HepG2 (cell line): ENCODE measurements at regions not wholly inside any gene's neighbourhood (a gene's known extent, or its start where the extent isn't known, plus 50 kb on each side); places are given as distances from the start of the nearest gene placed in this dataset.

ENCODE experiments used
- ATAC-seq: fragments of 200-7000 bp; cut with Tn5 transposase; 3 replicates; pipeline ENCODE4 v1.9.1; 2020; ENCODE audit warnings: mild to moderate bottlenecking, moderate library complexity
- BruUV-seq: library from RNA; stranded (reverse); fragments of 400-500 nt; replicated peaks from 2 replicates; lab custom pipeline; 2021; lab: Mats Ljungman, UMichigan
- CTCF ChIA-PET: fragments of 300-600 bp; formaldehyde crosslinking; extraction: SDS; loops from one replicate; lab custom pipeline; 2021; ENCODE audit warnings: low total read pairs, inconsistent platforms, low intra/inter-chr PET ratio; lab: Yijun Ruan, JAX
- POLR2A ChIA-PET: fragments of 350-600 bp; sonication (Branson Sonifier 250); formaldehyde crosslinking; loops from one replicate; lab custom pipeline; 2020; ENCODE audit warnings: antibody characterized with exemption, inconsistent platforms; lab: Yijun Ruan, JAX
- DNase-seq: peaks from one replicate; pipeline ENCODE4 v3.0.0-alpha.2; 2015; ENCODE audit warnings: low spot score
- FAIRE-seq: peaks from 3 replicates; lab custom pipeline; 2011; peaks lifted over from hg19 to GRCh38; lab: Jason Lieb, UNC
- H2AFZ ChIP-seq: one replicate; pipeline ENCODE4 v1.6.1; 2011; ENCODE audit warnings: low read length, inconsistent platforms
- H3K27ac ChIP-seq: fragments of 300-600 bp; 3 replicates; pipeline ENCODE4 v1.8.0; 2011; ENCODE audit warnings: mixed run types, mild to moderate bottlenecking, mixed read lengths, low read length, inconsistent platforms; ENCODE audit not compliant: insufficient read depth; ENCODE audit errors: extremely low read length
- H3K27me3 ChIP-seq, 2 experiments: fragments of 200-600 bp in 1 of 2; 2 replicates in 1 of 2; 3 replicates in 1 of 2; pipeline versions ENCODE4 v1.6.0 to v1.8.0; 2011; ENCODE audit warnings: low read length in 2 of 2, mild to moderate bottlenecking in 2 of 2, moderate library complexity in 2 of 2, inconsistent platforms in 1 of 2; ENCODE audit not compliant: insufficient read depth in 2 of 2, control insufficient read depth in 1 of 2
- H3K36me3 ChIP-seq, 2 experiments: fragments of 200-600 bp in 1 of 2; replicated peaks in 1 of 2; 2 replicates in 1 of 2; 3 replicates in 1 of 2; pipeline versions ENCODE4 v1.5.1 to v1.8.0; 2011; ENCODE audit warnings: low read length in 2 of 2, inconsistent platforms in 1 of 2; ENCODE audit not compliant: insufficient read depth in 2 of 2, control insufficient read depth in 1 of 2
- H3K4me1 ChIP-seq: 2 replicates; pipeline ENCODE4 v1.5.1; 2012; ENCODE audit warnings: low read length, inconsistent platforms; ENCODE audit not compliant: insufficient read depth
- H3K4me2 ChIP-seq: 2 replicates; pipeline ENCODE4 v1.6.0; 2011; ENCODE audit warnings: low read depth, low read length, inconsistent platforms
- H3K4me3 ChIP-seq, 3 experiments: fragments of 200-600 bp in 1 of 3; sonication (generic), shearing (Covaris generic) in 1 of 3; replicated peaks in 1 of 3; 2 replicates each; pipeline ENCODE4 v1.5.1; 2011 to 2016; ENCODE audit warnings: low read length in 3 of 3, inconsistent platforms in 2 of 3, low read depth in 2 of 3, mild to moderate bottlenecking in 2 of 3, control low read depth in 1 of 3, mixed read lengths in 1 of 3; ENCODE audit not compliant: insufficient read depth in 1 of 3
- H3K79me2 ChIP-seq: one replicate; pipeline ENCODE4 v1.6.1; 2011; ENCODE audit warnings: low read length, inconsistent platforms; ENCODE audit not compliant: insufficient read depth
- H3K9ac ChIP-seq: 2 replicates; pipeline ENCODE4 v1.6.0; 2011; ENCODE audit warnings: mild to moderate bottlenecking, low read depth, low read length, inconsistent platforms; ENCODE audit not compliant: insufficient read depth
- H3K9me3 ChIP-seq: 2 replicates; pipeline ENCODE4 v1.5.1; 2012; ENCODE audit warnings: mild to moderate bottlenecking, low read length
- H4K20me1 ChIP-seq: 2 replicates; pipeline ENCODE4 v1.6.0; 2011; ENCODE audit warnings: inconsistent platforms, mild to moderate bottlenecking, low read length, moderate library complexity; ENCODE audit not compliant: insufficient read depth
- AGO1 ChIP-seq: fragments of 200-400 bp; formaldehyde crosslinking; IDR thresholded peaks from 2 replicates; pipeline ENCODE4 v1.6.1; 2017; ENCODE audit warnings: mild to moderate bottlenecking, low read depth, low read length, moderate library complexity; ENCODE audit not compliant: poor library complexity, severe bottlenecking
- ASH2L ChIP-seq: fragments of 300-600, 200-600 bp; sonication (generic); IDR thresholded peaks from 2 replicates; pipeline ENCODE4 v1.7.0; 2017; ENCODE audit warnings: low read depth, mild to moderate bottlenecking, moderate library complexity, mixed read lengths, low read length; ENCODE audit not compliant: insufficient read length
- JUN ChIP-seq: sonication (generic); formaldehyde crosslinking; IDR thresholded peaks from 2 replicates; pipeline ENCODE4 v1.4.0; 2020; ENCODE audit warnings: mild to moderate bottlenecking, missing genetic modification reagents
- TOPORS ChIP-seq: sonication (generic); formaldehyde crosslinking; IDR thresholded peaks from 2 replicates; pipeline ENCODE4 v1.8.0; 2023; ENCODE audit warnings: mild to moderate bottlenecking, missing genetic modification reagents
- XRCC5 ChIP-seq: fragments of 200-400 bp; formaldehyde crosslinking; optimal IDR thresholded peaks from 2 replicates; pipeline ENCODE3; 2017; ENCODE audit warnings: mild to moderate bottlenecking, low read length
- ZMAT3 ChIP-seq: sonication (generic); formaldehyde crosslinking; conservative IDR thresholded peaks from 2 replicates; pipeline ENCODE4 v1.7.0; 2021; ENCODE audit warnings: missing genetic modification reagents
- WGBS: methylation state at CpG from one replicate; pipeline ENCODE4 v1.1.6; 2017; ENCODE audit warnings: low lambda C conversion rate; 5-methylcytosine and 5-hydroxymethylcytosine counted together
- in situ Hi-C: cut with HindIII; loops from 2 replicates; pipeline ENCODE4 v1.10.0; 2017; ENCODE audit warnings: low pct_unique_long_range_greater_than_20kb; ENCODE audit not compliant: extremely low pct_ligation_motif_present
- intact Hi-C: fragments of 100-400 bp; cut with micrococcal nuclease; formaldehyde crosslinking; loops from one replicate; pipeline ENCODE4 v1.10.0; 2022; ENCODE audit not compliant: unreplicated experiment
- TF ChIP-seq, protein P1 (sequence below): sonication (generic); formaldehyde crosslinking; IDR thresholded peaks from 2 replicates; pipeline ENCODE4 v1.5.1; 2020; ENCODE audit warnings: missing genetic modification reagents, mild to moderate bottlenecking, borderline replicate concordance
- TF ChIP-seq, protein P2 (sequence below): sonication (generic); formaldehyde crosslinking; IDR thresholded peaks from 2 replicates; pipeline ENCODE4 v1.4.0; 2020; ENCODE audit warnings: mild to moderate bottlenecking, missing genetic modification reagents
- TF ChIP-seq, protein P3 (sequence below): sonication (generic); formaldehyde crosslinking; IDR thresholded peaks from 2 replicates; pipeline ENCODE4 v1.4.0; 2020; ENCODE audit warnings: mild to moderate bottlenecking, low read depth, missing genetic modification reagents
- TF ChIP-seq, protein P4 (sequence below): sonication (generic); formaldehyde crosslinking; IDR thresholded peaks from 2 replicates; pipeline ENCODE4 v1.4.0; 2020; ENCODE audit warnings: missing genetic modification reagents
- TF ChIP-seq, protein P5 (sequence below): sonication (generic); formaldehyde crosslinking; IDR thresholded peaks from 2 replicates; pipeline ENCODE4 v1.5.0; 2020; ENCODE audit warnings: mild to moderate bottlenecking, low read depth, missing genetic modification reagents, borderline replicate concordance

DNA sequence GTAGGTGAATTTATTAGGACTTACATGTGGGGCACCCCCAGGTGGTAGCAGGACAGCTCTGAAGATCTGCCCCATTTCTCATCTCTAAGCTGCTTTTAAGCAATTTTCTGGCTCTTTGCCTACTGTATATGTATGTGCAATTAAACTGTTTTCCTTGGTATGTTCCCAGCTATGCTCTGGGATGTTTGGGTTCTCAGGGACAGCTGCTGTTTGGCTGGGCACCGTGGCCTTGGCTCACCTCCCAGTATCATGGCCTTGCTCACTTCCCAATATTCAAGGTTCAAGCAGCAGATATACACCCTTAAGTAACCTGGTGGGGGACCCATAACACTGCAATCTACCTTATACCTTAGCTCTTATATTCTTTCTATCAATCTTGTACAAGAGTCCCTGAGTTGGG is 53.7 kb upstream of the KITLG start:
- Histone ChIP-seq H3K9ac (no peak overlapping the region), H4K20me1 (no peaks in the 10 kb centered on the region), H3K4me1 (no peaks in the 10 kb centered on the region), H3K4me2 (no peak overlapping the region), H2AFZ (no peak overlapping the region), H3K27ac (no peak overlapping the region), H3K79me2 (no peaks in the 10 kb centered on the region), H3K27me3 (no peaks in the 10 kb centered on the region), H3K36me3 (no peaks in the 10 kb centered on the region), H3K4me3 (no peak overlapping the region), H3K9me3 (no peaks in the 10 kb centered on the region)
- ChIA-PET CTCF (no interaction called here), POLR2A (no interaction called here)
- TF ChIP-seq, protein P1, sequence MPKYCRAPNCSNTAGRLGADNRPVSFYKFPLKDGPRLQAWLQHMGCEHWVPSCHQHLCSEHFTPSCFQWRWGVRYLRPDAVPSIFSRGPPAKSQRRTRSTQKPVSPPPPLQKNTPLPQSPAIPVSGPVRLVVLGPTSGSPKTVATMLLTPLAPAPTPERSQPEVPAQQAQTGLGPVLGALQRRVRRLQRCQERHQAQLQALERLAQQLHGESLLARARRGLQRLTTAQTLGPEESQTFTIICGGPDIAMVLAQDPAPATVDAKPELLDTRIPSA (CRISPR knock-in tag) = no peak
- TF ChIP-seq XRCC5 = no peak
- no peak for TF ChIP-seq TOPORS (CRISPR knock-in tag)
- TF ChIP-seq, protein P2, sequence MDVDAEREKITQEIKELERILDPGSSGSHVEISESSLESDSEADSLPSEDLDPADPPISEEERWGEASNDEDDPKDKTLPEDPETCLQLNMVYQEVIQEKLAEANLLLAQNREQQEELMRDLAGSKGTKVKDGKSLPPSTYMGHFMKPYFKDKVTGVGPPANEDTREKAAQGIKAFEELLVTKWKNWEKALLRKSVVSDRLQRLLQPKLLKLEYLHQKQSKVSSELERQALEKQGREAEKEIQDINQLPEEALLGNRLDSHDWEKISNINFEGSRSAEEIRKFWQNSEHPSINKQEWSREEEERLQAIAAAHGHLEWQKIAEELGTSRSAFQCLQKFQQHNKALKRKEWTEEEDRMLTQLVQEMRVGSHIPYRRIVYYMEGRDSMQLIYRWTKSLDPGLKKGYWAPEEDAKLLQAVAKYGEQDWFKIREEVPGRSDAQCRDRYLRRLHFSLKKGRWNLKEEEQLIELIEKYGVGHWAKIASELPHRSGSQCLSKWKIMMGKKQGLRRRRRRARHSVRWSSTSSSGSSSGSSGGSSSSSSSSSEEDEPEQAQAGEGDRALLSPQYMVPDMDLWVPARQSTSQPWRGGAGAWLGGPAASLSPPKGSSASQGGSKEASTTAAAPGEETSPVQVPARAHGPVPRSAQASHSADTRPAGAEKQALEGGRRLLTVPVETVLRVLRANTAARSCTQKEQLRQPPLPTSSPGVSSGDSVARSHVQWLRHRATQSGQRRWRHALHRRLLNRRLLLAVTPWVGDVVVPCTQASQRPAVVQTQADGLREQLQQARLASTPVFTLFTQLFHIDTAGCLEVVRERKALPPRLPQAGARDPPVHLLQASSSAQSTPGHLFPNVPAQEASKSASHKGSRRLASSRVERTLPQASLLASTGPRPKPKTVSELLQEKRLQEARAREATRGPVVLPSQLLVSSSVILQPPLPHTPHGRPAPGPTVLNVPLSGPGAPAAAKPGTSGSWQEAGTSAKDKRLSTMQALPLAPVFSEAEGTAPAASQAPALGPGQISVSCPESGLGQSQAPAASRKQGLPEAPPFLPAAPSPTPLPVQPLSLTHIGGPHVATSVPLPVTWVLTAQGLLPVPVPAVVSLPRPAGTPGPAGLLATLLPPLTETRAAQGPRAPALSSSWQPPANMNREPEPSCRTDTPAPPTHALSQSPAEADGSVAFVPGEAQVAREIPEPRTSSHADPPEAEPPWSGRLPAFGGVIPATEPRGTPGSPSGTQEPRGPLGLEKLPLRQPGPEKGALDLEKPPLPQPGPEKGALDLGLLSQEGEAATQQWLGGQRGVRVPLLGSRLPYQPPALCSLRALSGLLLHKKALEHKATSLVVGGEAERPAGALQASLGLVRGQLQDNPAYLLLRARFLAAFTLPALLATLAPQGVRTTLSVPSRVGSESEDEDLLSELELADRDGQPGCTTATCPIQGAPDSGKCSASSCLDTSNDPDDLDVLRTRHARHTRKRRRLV = no peak
- TF ChIP-seq, protein P3, sequence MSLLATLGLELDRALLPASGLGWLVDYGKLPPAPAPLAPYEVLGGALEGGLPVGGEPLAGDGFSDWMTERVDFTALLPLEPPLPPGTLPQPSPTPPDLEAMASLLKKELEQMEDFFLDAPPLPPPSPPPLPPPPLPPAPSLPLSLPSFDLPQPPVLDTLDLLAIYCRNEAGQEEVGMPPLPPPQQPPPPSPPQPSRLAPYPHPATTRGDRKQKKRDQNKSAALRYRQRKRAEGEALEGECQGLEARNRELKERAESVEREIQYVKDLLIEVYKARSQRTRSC = no peak
- TF ChIP-seq, protein P4, sequence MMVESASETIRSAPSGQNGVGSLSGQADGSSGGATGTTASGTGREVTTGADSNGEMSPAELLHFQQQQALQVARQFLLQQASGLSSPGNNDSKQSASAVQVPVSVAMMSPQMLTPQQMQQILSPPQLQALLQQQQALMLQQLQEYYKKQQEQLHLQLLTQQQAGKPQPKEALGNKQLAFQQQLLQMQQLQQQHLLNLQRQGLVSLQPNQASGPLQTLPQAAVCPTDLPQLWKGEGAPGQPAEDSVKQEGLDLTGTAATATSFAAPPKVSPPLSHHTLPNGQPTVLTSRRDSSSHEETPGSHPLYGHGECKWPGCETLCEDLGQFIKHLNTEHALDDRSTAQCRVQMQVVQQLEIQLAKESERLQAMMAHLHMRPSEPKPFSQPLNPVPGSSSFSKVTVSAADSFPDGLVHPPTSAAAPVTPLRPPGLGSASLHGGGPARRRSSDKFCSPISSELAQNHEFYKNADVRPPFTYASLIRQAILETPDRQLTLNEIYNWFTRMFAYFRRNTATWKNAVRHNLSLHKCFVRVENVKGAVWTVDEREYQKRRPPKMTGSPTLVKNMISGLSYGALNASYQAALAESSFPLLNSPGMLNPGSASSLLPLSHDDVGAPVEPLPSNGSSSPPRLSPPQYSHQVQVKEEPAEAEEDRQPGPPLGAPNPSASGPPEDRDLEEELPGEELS = no peak
- no peak for TF ChIP-seq JUN
- no peak for TF ChIP-seq ZMAT3 (CRISPR knock-in tag)
- TF ChIP-seq ASH2L = no peak
- no peak for TF ChIP-seq AGO1
- TF ChIP-seq, protein P5, sequence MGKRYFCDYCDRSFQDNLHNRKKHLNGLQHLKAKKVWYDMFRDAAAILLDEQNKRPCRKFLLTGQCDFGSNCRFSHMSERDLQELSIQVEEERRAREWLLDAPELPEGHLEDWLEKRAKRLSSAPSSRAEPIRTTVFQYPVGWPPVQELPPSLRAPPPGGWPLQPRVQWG (CRISPR knock-in tag) = no peak
- intact Hi-C loops = no loop called here
- no peak for DNase-seq
- BruUV-seq = no TSS peak
- WGBS = 29% methylated on average over 1 of the region's 1 CpG
- ATAC-seq = no peak
- in situ Hi-C loops = loop anchor here (10.0 kb wide), 1 partner anchor 351 kb away; no protein-coding TSS in a partner anchor
- no peak for FAIRE-seq
